Endothelial cell of umbilical vein (primary cell): ENCODE measurements at regions not wholly inside any gene's neighbourhood (a gene's known extent, or its start where the extent isn't known, plus 50 kb on each side); places are given as distances from the start of the nearest gene placed in this dataset.

Experiments
- BruUV-seq: library from RNA; stranded (reverse); fragments of 400-500 nt; replicated peaks from 2 replicates; lab custom pipeline; 2021; lab: Mats Ljungman, UMichigan
- CTCF ChIA-PET: fragments of 300-600, 350-600 bp; sonication (Branson Sonifier 250); formaldehyde crosslinking; loops from one replicate; lab custom pipeline; 2021; ENCODE audit warnings: antibody characterized with exemption, inconsistent platforms; lab: Charles Lee
- POLR2A ChIA-PET: fragments of 300-600, 350-600 bp; sonication (Branson Sonifier 250); formaldehyde crosslinking; loops from one replicate; lab custom pipeline; 2021; ENCODE audit warnings: antibody characterized with exemption, inconsistent platforms; lab: Charles Lee
- DNase-seq: peaks from one replicate; pipeline ENCODE4 v3.0.0-alpha.2; 2011; ENCODE audit warnings: low read depth, low spot score
- FAIRE-seq: peaks from 2 replicates; lab custom pipeline; 2011; peaks lifted over from hg19 to GRCh38; lab: Jason Lieb, UNC
- H2AFZ ChIP-seq: 2 replicates; pipeline ENCODE4 v1.6.0; 2012; ENCODE audit warnings: low read depth, low read length, control low read depth, inconsistent platforms
- H3K27ac ChIP-seq: 2 replicates; pipeline ENCODE4 v1.5.1; 2011; ENCODE audit warnings: low read depth, mild to moderate bottlenecking, control low read depth, low read length, moderate library complexity; ENCODE audit not compliant: insufficient read depth
- H3K27me3 ChIP-seq, 2 experiments: 2 replicates each; pipeline versions ENCODE4 v1.6.0 to v1.6.1; 2011; ENCODE audit warnings: low read length in 2 of 2, mixed read lengths in 1 of 2; ENCODE audit not compliant: control insufficient read depth in 2 of 2, insufficient read depth in 2 of 2
- H3K36me3 ChIP-seq, 2 experiments: 2 replicates in 1 of 2; 3 replicates in 1 of 2; pipeline ENCODE4 v1.5.1; 2011; ENCODE audit warnings: low read length in 2 of 2, mild to moderate bottlenecking in 1 of 2, moderate library complexity in 1 of 2; ENCODE audit not compliant: control insufficient read depth in 2 of 2, insufficient read depth in 2 of 2; ENCODE audit errors: extremely low read depth in 1 of 2
- H3K4me1 ChIP-seq: 3 replicates; pipeline ENCODE4 v1.5.1; 2011; ENCODE audit warnings: mild to moderate bottlenecking, low read length; ENCODE audit not compliant: control insufficient read depth, insufficient read depth; ENCODE audit errors: extremely low read depth
- H3K4me2 ChIP-seq: 2 replicates; pipeline ENCODE4 v1.6.1; 2011; ENCODE audit warnings: low read length, control low read depth, mixed read lengths; ENCODE audit not compliant: insufficient read depth
- H3K4me3 ChIP-seq, 3 experiments: fragments of 200-600 bp in 1 of 3; sonication (generic), shearing (Covaris generic) in 1 of 3; replicated peaks in 1 of 3; 2 replicates each; pipeline ENCODE4 v1.5.1; 2011 to 2016; ENCODE audit warnings: control low read depth in 3 of 3, low read length in 3 of 3, mild to moderate bottlenecking in 2 of 3, inconsistent platforms in 1 of 3, low read depth in 1 of 3, moderate library complexity in 1 of 3; ENCODE audit not compliant: insufficient read depth in 1 of 3
- H3K79me2 ChIP-seq: 2 replicates; pipeline ENCODE4 v1.6.0; 2012; ENCODE audit warnings: low read length, inconsistent platforms; ENCODE audit not compliant: control insufficient read depth, insufficient read depth
- H3K9ac ChIP-seq: replicated peaks from 2 replicates; pipeline ENCODE3; 2011; ENCODE audit warnings: low read length, control low read depth; ENCODE audit not compliant: insufficient read depth; ENCODE audit errors: extremely low read depth
- H3K9me1 ChIP-seq: replicated peaks from 3 replicates; pipeline ENCODE4 v1.6.0; 2011; ENCODE audit warnings: mild to moderate bottlenecking, low read length; ENCODE audit not compliant: control insufficient read depth, insufficient read depth; ENCODE audit errors: extremely low read depth
- H3K9me3 ChIP-seq: replicated peaks from 2 replicates; pipeline ENCODE4 v1.5.1; 2012; ENCODE audit warnings: low read length, inconsistent platforms; ENCODE audit not compliant: control insufficient read depth, insufficient read depth
- H4K20me1 ChIP-seq: replicated peaks from 2 replicates; pipeline ENCODE3; 2011; ENCODE audit warnings: mild to moderate bottlenecking, low read length; ENCODE audit not compliant: control insufficient read depth, insufficient read depth; ENCODE audit errors: extremely low read depth
- EZH2 ChIP-seq: IDR thresholded peaks from 2 replicates; pipeline ENCODE4 v1.6.1; 2012; ENCODE audit warnings: borderline replicate concordance, low read depth, mild to moderate bottlenecking, moderate library complexity, low read length, inconsistent platforms; ENCODE audit not compliant: severe bottlenecking
- FOS ChIP-seq: IDR thresholded peaks from 2 replicates; pipeline ENCODE4 v1.6.1; 2011; ENCODE audit warnings: mild to moderate bottlenecking, low read length, moderate library complexity, borderline replicate concordance; ENCODE audit not compliant: insufficient read depth
- JUN ChIP-seq: IDR thresholded peaks from 2 replicates; pipeline ENCODE4 v1.6.1; 2011; ENCODE audit warnings: borderline replicate concordance, low read depth; ENCODE audit not compliant: insufficient read length, insufficient read depth
- POLR2A ChIP-seq: IDR thresholded peaks from 2 replicates; pipeline ENCODE4 v1.6.1; 2012; ENCODE audit warnings: low read depth, mild to moderate bottlenecking, control low read depth, low read length
- POLR2AphosphoS5 ChIP-seq: IDR thresholded peaks from 2 replicates; pipeline ENCODE4 v1.6.1; 2012; ENCODE audit warnings: low read depth, mild to moderate bottlenecking, control low read depth, low read length, moderate library complexity; ENCODE audit not compliant: insufficient read depth
- dilution Hi-C: fragments of 300-500 bp; cut with MboI; formaldehyde crosslinking; loops from one replicate; pipeline ENCODE4 v1.15.0; 2019; ENCODE audit warnings: low sequenced_read_pairs; ENCODE audit not compliant: extremely low pct_ligation_motif_present
- intact Hi-C: fragments of 100-400 bp; cut with micrococcal nuclease; formaldehyde crosslinking; loops from one replicate; pipeline ENCODE4 v1.10.0; 2022
- TF ChIP-seq, protein P1 (sequence below), 2 donors: IDR thresholded peaks; 1 replicate in 1 of 2; 2 replicates in 1 of 2; pipeline ENCODE4 v1.5.1; 2011; ENCODE audit warnings: low read length in 2 of 2, mild to moderate bottlenecking in 2 of 2, moderate library complexity in 2 of 2, control low read depth in 1 of 2, inconsistent platforms in 1 of 2, low read depth in 1 of 2; ENCODE audit not compliant: insufficient read depth in 1 of 2; ENCODE audit errors: extremely low read depth in 1 of 2

DNA sequence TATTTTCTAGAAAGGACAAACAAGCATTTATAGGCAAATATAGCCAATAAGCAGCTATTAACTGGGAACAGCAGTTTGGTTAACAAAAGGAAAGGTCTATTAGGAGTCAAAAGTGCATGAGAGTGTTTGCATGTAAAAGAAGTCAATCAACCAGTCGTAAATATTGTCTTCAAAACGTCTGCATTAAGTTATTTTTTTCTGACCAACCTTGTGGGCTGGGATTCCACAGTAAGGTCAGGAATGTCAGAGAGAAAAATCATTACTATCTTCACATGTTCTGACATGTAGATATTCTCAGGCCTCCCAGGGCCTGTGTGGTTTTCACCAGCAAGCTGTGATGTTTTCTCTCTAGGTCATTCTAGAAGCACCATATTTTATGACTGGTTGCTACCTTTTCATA, 922.5 kb downstream of the SUCLG1 start:
- BruUV-seq, result no TSS peak

DNA sequence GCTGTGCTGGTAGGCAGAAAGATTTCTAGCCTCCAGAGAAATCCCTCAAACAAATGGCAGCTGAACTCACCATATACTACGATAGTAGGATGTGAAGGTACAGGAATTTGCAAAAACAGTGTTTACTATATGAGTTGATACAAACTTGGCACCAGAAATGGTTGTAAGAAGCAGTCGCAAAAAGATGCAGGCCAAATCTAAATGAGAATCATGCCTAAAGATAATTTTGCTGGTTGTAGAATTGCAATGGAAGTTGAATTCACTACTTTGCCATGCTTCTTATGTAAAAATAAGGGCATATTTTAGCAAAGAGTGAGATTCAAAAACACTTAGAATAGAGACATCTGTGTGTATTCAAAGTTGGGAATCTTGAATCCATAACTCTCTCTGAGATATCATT, 924.7 kb downstream of the SUCLG1 start:
- H3K9ac ChIP-seq, result no peak overlapping the region
- POLR2A ChIA-PET, result no interaction called here
- H3K4me3 ChIP-seq, result no peak overlapping the region
- H3K36me3 ChIP-seq, result no peaks in the 10 kb centered on the region
- no TSS peak for BruUV-seq
- CTCF ChIA-PET, result no interaction called here
- dilution Hi-C loops (no loop called here), intact Hi-C loops (no loop called here)
- DNase-seq (no peak), FAIRE-seq (no peak)
- H4K20me1 ChIP-seq, result no peaks in the 10 kb centered on the region
- no peaks in the 10 kb centered on the region for H3K79me2 ChIP-seq
- no peak overlapping the region for H2AFZ ChIP-seq
- TF ChIP-seq JUN, result no peak
- H3K9me3 ChIP-seq, result no peaks in the 10 kb centered on the region
- no peaks in the 10 kb centered on the region for H3K27me3 ChIP-seq
- H3K9me1 ChIP-seq, result no peaks in the 10 kb centered on the region
- no peak overlapping the region for H3K27ac ChIP-seq
- H3K4me1 ChIP-seq, result no peaks in the 10 kb centered on the region
- no peak overlapping the region for H3K4me2 ChIP-seq

More for the DNA sequence above, 922.5 kb downstream of the SUCLG1 start:
- Histone ChIP-seq H4K20me1 (no peaks in the 10 kb centered on the region), H3K27me3 (no peaks in the 10 kb centered on the region), H3K4me1 (no peaks in the 10 kb centered on the region), H3K36me3 (no peaks in the 10 kb centered on the region), H3K9ac (no peak overlapping the region), H3K79me2 (no peaks in the 10 kb centered on the region), H3K27ac (no peak overlapping the region), H3K4me2 (no peak overlapping the region), H3K9me3 (no peaks in the 10 kb centered on the region), H3K9me1 (no peaks in the 10 kb centered on the region), H2AFZ (no peak overlapping the region), H3K4me3 (no peak overlapping the region)
- dilution Hi-C loops (no loop called here), intact Hi-C loops (no loop called here)
- TF ChIP-seq FOS (no peak), POLR2A (no peak), EZH2 (no peak), POLR2AphosphoS5 (no peak)
- TF ChIP-seq, protein P1, sequence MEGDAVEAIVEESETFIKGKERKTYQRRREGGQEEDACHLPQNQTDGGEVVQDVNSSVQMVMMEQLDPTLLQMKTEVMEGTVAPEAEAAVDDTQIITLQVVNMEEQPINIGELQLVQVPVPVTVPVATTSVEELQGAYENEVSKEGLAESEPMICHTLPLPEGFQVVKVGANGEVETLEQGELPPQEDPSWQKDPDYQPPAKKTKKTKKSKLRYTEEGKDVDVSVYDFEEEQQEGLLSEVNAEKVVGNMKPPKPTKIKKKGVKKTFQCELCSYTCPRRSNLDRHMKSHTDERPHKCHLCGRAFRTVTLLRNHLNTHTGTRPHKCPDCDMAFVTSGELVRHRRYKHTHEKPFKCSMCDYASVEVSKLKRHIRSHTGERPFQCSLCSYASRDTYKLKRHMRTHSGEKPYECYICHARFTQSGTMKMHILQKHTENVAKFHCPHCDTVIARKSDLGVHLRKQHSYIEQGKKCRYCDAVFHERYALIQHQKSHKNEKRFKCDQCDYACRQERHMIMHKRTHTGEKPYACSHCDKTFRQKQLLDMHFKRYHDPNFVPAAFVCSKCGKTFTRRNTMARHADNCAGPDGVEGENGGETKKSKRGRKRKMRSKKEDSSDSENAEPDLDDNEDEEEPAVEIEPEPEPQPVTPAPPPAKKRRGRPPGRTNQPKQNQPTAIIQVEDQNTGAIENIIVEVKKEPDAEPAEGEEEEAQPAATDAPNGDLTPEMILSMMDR (IDR thresholded peaks at IDR 0.05; ENCODE audit: extremely low read depth in 1 of 2, insufficient read depth in 1 of 2, low read depth in 1 of 2, low read length in 2 of 2), result no peak
- DNase-seq, result no peak
- POLR2A ChIA-PET, result interaction anchor here (0.6 kb wide), 1 partner anchor 54 kb away, joined by 3 read pairs; no protein-coding TSS in a partner anchor
- CTCF ChIA-PET, result no interaction called here
- FAIRE-seq, result no peak
